HUES48 (cell line): ENCODE measurements at regions not wholly inside any gene's neighbourhood (a gene's known extent, or its start where the extent isn't known, plus 50 kb on each side); places are given as distances from the start of the nearest gene placed in this dataset.

Experiments
- H3K27ac ChIP-seq: one replicate; pipeline ENCODE4 v1.7.0; 2013; ENCODE audit warnings: low read depth, low read length, inconsistent platforms
- H3K27me3 ChIP-seq: 2 replicates; pipeline ENCODE4 v1.6.1; 2013; ENCODE audit warnings: mild to moderate bottlenecking, low read length; ENCODE audit not compliant: control insufficient read depth, insufficient read depth
- H3K36me3 ChIP-seq: 2 replicates; pipeline ENCODE4 v1.6.1; 2013; ENCODE audit warnings: low read length; ENCODE audit not compliant: control insufficient read depth, insufficient read depth
- H3K4me1 ChIP-seq: 2 replicates; pipeline ENCODE4 v1.6.1; 2013; ENCODE audit warnings: mild to moderate bottlenecking, low read length; ENCODE audit not compliant: control insufficient read depth, insufficient read depth
- H3K4me3 ChIP-seq: 2 replicates; pipeline ENCODE4 v1.5.1; 2013; ENCODE audit warnings: mild to moderate bottlenecking, low read depth, low read length
- H3K9ac ChIP-seq: 2 replicates; pipeline ENCODE4 v1.6.1; 2013; ENCODE audit warnings: mild to moderate bottlenecking, low read depth, low read length, moderate library complexity
- H3K9me3 ChIP-seq: 2 replicates; pipeline ENCODE4 v1.6.1; 2013; ENCODE audit warnings: low read length; ENCODE audit not compliant: control insufficient read depth, insufficient read depth

- H3K36me3 ChIP-seq, result no peaks in the 10 kb centered on the region
- no peaks in the 10 kb centered on the region for H3K27me3 ChIP-seq
- no peaks in the 10 kb centered on the region for H3K4me1 ChIP-seq
Observed at GRCh38 chr4:161329852-161330251, 833.9 kb downstream of the FSTL5 start.

GRCh38 chr4:161321706-161322105, 842.1 kb downstream of the FSTL5 start:
- Histone ChIP-seq H3K4me1 (no peaks in the 10 kb centered on the region), H3K9ac (no peak overlapping the region), H3K27me3 (no peaks in the 10 kb centered on the region), H3K36me3 (no peaks in the 10 kb centered on the region), H3K9me3 (no peaks in the 10 kb centered on the region), H3K27ac (no peak overlapping the region), H3K4me3 (no peak overlapping the region)

More at GRCh38 chr4:161329852-161330251, 833.9 kb downstream of the FSTL5 start:
- H3K9me3 ChIP-seq, result no peaks in the 10 kb centered on the region
- H3K27ac ChIP-seq, result no peak overlapping the region
- no peak overlapping the region for H3K9ac ChIP-seq
- H3K4me3 ChIP-seq, result no peak overlapping the region

- no peaks in the 10 kb centered on the region for H3K27me3 ChIP-seq
- H3K4me1 ChIP-seq, result no peaks in the 10 kb centered on the region
- no peak overlapping the region for H3K4me3 ChIP-seq
- H3K36me3 ChIP-seq, result no peaks in the 10 kb centered on the region
- H3K9me3 ChIP-seq, result no peaks in the 10 kb centered on the region
- H3K27ac ChIP-seq, result no peak overlapping the region
- H3K9ac ChIP-seq, result no peak overlapping the region
Observed at GRCh38 chr4:161320377-161320776, 843.4 kb downstream of the FSTL5 start.

GRCh38 chr4:161317000-161317399, 846.8 kb downstream of the FSTL5 start:
- no peaks in the 10 kb centered on the region for H3K4me1 ChIP-seq
- H3K4me3 ChIP-seq, result no peak overlapping the region
- H3K9ac ChIP-seq, result no peak overlapping the region
- H3K9me3 ChIP-seq, result no peaks in the 10 kb centered on the region
- H3K27ac ChIP-seq, result no peak overlapping the region
- no peaks in the 10 kb centered on the region for H3K36me3 ChIP-seq
- H3K27me3 ChIP-seq, result no peaks in the 10 kb centered on the region

GRCh38 chr4:161314371-161314770, 849.4 kb downstream of the FSTL5 start:
- Histone ChIP-seq H3K36me3 (no peaks in the 10 kb centered on the region), H3K27ac (no peak overlapping the region), H3K9me3 (no peaks in the 10 kb centered on the region), H3K27me3 (no peaks in the 10 kb centered on the region), H3K4me3 (no peak overlapping the region), H3K9ac (no peak overlapping the region), H3K4me1 (no peaks in the 10 kb centered on the region)

- Histone ChIP-seq H3K27ac (no peak overlapping the region), H3K4me3 (no peak overlapping the region), H3K27me3 (no peaks in the 10 kb centered on the region), H3K9me3 (no peaks in the 10 kb centered on the region), H3K9ac (no peak overlapping the region), H3K4me1 (no peaks in the 10 kb centered on the region), H3K36me3 (no peaks in the 10 kb centered on the region)
Observed at GRCh38 chr4:161303551-161303950, 860.2 kb downstream of the FSTL5 start.

GRCh38 chr4:161291222-161291621, 872.6 kb downstream of the FSTL5 start:
- peaks cover 6% of the 10 kb centered on the region; the same call in 1 of the 2 replicates for H3K9me3 ChIP-seq
- H3K27ac ChIP-seq, result no peak overlapping the region
- no peak overlapping the region for H3K4me3 ChIP-seq
- no peak overlapping the region for H3K9ac ChIP-seq
- no peaks in the 10 kb centered on the region for H3K27me3 ChIP-seq
- H3K4me1 ChIP-seq, result no peaks in the 10 kb centered on the region
- H3K36me3 ChIP-seq, result no peaks in the 10 kb centered on the region

- no peak overlapping the region for H3K9ac ChIP-seq
- H3K36me3 ChIP-seq, result no peaks in the 10 kb centered on the region
- no peaks in the 10 kb centered on the region for H3K27me3 ChIP-seq
- H3K4me3 ChIP-seq, result no peak overlapping the region
- no peaks in the 10 kb centered on the region for H3K4me1 ChIP-seq
- H3K27ac ChIP-seq, result no peak overlapping the region
- H3K9me3 ChIP-seq, result peaks cover 6% of the 10 kb centered on the region; the same call in 1 of the 2 replicates
Observed at GRCh38 chr4:161287678-161288352, 876.0 kb downstream of the FSTL5 start.

- H3K4me1 ChIP-seq, result no peaks in the 10 kb centered on the region
- no peak overlapping the region for H3K9ac ChIP-seq
- H3K27me3 ChIP-seq, result no peaks in the 10 kb centered on the region
- no peak overlapping the region for H3K4me3 ChIP-seq
- H3K36me3 ChIP-seq, result no peaks in the 10 kb centered on the region
- H3K9me3 ChIP-seq, result no peaks in the 10 kb centered on the region; the same call in 1 of the 2 replicates
- no peak overlapping the region for H3K27ac ChIP-seq
Observed at GRCh38 chr4:161285461-161285860, 878.3 kb downstream of the FSTL5 start.

- Histone ChIP-seq H3K27ac (no peak overlapping the region), H3K27me3 (no peaks in the 10 kb centered on the region), H3K9ac (no peak overlapping the region), H3K4me1 (no peaks in the 10 kb centered on the region), H3K36me3 (no peaks in the 10 kb centered on the region), H3K9me3 (peaks cover 2% of the 10 kb centered on the region; the same call in 1 of the 2 replicates), H3K4me3 (no peak overlapping the region)
Observed at GRCh38 chr4:161280929-161281328, 882.9 kb downstream of the FSTL5 start.

- Histone ChIP-seq H3K9me3 (peaks cover 2% of the 10 kb centered on the region; the same call in 1 of the 2 replicates), H3K4me1 (no peaks in the 10 kb centered on the region), H3K27me3 (no peaks in the 10 kb centered on the region), H3K4me3 (no peak overlapping the region), H3K27ac (no peak overlapping the region), H3K9ac (no peak overlapping the region), H3K36me3 (no peaks in the 10 kb centered on the region)
Observed at GRCh38 chr4:161279095-161279494, 884.7 kb downstream of the FSTL5 start.
